CD4-positive, alpha-beta T cell treated with Interleukin-17A for 1 hour (primary cell): ENCODE measurements at regions not wholly inside any gene's neighbourhood (a gene's known extent, or its start where the extent isn't known, plus 50 kb on each side); places are given as distances from the start of the nearest gene placed in this dataset.
A peak's percentile ranks its signal among the peaks of the same experiment; 100 is the strongest.
"Not testable (repeated sequence)": the region's sequence is repeated elsewhere in the genome, so short reads cannot be mapped to it uniquely, and the experiment has no call there.

ENCODE experiments used
- DNase-seq: peaks from one replicate; pipeline ENCODE4 v3.0.0-alpha.2; 2020

DNA sequence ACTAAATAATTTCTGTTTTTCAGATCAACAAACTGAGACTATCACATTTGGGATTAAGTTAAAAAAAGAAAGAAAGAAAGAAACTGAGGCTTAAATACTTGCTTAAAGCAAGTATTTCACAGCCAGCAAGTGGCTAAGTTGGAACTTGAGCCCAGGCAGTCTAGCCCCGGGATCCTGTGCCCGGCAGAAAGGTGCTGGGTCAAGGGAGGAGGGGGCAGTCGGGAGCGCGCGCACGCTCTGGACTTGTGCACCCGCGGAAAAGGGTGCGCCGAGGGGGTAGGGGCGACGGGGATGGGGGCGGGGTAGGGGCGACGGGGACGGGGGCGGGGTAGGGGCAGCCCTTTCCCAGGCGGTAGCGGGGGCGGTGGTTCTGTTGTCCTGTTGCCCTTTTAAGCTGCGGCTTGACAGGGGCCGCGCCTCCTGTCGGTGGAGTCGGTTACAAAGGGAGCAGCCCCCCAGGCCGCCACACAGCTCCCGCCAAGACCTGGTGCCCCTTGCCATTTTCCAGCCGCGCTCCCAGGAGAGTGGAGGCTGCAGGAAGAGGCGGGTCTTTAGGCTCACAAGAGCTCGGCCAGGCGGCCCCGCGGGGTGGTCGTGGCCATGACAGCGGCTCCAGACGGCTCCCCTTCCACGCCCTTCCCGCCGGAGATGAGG lies 60.6 kb downstream of the GOLGA8T start:
- not testable (repeated sequence) for DNase-seq

DNA sequence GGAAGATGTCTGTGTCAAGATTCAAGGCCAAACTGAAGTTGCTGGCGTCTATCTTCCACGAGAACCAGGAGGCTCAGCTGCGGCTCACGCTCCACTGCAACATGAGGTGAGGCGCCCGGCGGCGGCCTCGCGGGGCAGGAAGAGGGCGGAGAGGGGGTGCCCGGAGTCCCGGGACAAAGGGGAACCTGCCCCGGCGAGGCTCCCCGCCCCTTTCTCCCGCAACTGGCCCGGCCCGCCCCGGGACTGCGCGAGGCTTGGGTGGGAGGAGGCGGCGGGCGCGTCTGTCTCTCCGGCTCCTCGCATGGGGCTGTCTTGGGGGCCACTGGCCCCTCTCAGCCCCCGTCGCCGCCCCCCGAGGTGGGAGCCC lies 61.1 kb downstream of the GOLGA8T start:
- peak; percentile 41 for DNase-seq

DNA sequence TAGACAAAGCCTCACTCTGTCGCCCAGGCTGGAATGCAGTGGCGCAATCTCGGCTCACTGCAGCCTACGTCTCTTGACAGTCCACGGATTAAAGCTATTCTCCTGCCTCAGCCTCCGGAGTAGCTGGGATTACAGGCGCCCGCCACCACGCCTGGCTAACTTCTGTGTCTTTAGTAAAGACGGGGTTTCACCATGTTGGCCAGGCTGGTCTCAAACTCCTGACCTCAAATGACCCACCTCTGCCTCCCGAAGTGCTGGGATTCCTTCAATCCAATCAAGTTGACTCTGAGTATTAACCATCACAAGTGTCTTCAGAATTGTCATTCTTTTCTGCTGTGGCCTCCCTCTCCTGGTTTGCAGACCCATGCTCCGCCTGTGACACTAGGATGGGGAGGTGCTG lies 61.9 kb downstream of the GOLGA8T start:
- DNase-seq = not testable (repeated sequence)

DNA sequence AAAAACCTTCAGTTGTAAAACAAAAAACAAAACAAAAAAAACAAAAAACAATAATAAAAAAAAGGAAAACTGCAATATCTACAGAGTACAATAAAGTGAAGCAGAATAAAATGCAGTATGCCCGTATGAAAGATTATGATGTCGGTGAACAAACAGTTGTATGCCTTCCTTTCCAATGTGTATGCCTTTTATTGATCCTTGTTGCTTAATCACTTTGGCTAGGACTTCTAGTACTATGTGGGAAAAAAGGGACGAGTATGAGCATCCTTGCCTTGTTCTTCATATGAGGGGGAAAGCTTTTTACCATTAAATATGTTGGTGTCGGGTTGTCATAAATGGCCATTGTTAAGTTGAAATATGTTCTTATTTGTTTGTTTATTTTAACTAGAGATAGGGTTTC lies 66.7 kb downstream of the GOLGA8T start:
- not testable (repeated sequence) for DNase-seq

DNA sequence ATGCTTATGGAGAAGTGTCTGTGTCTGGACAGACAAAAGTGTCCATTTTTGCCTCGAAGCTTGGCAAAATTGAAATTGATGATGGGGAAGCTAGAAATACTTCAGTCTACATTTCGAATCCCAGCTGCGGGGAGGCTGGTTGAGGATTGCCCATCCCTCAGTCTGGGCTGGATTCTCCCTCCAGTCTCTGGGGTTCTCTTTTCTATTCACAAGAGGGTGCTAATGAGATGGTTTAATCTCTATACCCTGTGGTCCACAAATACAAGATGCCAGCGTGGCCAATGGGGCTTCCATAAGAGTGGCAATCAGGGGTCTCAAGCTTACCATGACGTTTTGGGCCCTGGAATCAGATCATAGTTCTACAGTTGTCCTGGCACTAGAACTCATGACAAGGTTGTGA lies 78.9 kb downstream of the GOLGA8T start:
- not testable (repeated sequence) for DNase-seq

DNA sequence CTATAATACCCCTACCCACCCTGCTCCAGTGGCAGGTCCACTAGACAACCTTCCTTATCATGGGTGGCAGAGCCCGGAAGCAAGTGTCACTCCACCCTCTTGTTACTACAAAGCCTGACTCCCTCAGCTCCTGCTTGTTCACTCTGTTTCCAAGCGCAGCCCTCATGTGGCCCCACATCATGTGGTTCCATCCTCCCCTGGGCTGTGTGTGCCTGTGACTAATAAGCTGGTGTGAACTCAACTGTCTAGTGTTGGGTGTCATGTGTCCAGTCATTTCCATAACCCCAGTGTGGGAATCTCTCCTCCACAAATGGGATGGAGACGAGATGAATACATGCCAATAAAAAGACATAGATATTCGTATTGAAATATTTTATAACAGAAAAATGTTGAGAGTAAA lies 87.0 kb downstream of the GOLGA8T start:
- not testable (repeated sequence) for DNase-seq

DNA sequence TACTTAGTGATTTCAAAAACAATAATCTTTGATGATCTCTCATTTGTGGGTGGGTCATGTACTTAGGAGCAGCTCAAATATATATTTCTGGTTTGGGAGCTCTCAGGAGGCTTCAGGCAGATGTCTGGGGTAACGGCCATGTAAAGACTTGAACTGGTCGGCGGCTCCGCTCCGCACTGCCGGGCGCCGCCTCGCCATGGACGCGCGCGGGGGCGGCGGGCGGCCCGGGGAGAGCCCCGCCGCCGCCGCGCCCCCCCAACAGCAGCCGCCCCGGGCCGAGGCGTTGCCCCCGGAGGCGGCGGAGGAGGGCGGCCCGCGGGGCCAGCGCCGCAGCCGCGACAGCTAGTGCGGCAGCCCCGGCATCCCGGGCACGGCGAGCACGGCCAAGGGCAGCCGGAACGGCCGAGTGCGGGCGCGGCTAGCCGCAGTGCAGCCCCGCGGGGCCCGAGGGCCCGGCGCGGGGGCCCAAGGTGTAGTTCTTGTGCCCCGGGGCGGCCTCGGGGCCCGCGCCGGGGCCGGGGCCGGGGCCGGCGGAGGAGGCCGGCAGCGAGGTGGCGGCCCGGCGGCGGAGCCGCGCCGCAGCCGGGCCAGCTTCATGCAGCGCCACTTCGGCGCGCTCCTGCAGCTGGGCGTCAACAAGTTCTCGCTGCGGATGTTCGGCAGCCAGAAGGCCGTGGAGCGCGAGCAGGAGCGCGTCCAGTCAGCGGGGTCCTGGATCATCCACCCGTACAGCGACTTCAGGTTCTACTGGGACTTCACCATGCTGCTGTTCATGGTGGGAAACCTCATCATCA lies 88.1 kb downstream of the GOLGA8T start:
- not testable (repeated sequence) for DNase-seq

DNA sequence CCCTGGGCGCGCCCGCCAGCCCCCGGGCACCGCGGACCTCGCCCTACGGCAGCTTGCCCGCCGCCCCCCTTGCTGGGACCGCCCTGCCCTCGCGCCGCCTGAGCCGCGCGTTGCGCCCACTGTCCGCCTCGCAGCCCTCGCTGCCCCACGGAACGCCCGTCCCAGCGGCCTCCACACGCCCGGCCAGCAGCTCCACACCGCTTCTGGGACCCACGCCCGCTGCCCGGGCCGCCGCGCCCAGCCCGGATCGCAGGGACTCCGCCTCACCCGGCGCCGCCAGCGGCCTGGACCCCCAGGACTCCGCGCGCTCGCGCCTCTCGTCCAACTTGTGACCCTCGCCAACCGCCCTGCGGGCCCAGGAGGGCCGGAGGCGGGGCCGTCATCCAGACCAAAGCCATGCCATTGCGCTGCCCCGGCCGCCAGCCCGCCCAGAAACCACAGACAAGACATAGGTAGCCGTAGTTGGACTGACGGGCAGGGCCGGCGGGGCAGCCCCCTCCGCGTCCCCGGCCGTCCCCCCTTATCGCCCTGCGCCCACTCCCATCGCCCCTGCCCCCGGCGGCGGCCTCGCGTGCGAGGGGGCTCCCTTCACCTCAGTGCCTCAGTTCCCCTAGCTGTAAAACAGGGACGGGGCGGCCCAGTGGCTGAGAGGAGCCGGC lies 90.5 kb downstream of the GOLGA8T start:
- not testable (repeated sequence) for DNase-seq

DNA sequence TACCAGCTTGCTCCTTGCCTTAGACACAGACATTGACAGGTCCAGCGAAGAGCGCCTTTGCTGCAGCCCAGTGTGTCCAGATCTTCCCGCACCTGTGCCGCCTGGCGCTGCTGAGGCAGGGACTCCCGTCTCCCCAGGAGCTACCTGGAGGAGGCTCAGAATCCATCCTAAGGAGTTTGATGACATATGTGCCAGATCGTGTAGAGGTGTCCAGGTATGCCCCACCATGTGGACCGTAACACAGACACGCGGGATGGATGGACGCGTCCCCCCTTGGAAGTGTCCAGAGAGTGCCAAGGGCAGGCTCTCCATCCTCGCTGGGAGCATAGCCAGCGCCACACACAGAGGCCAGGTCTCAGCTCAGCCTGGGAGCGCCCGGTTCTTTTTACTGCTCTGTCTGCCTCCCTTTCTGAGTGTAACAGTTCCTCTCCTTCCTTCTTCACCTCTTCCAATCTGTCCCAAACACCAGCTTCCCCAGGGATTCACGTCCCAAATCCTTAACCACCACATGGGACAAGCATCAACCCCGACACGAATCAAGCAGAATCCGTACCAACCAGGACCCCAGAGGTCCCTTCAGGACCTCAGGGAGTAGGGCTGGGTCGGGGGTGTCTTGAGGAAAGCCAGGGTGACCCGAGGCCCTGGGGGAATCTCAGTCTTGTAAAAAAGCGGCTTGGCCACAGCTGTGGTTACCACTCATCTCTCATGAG lies 126.7 kb downstream of the GOLGA8T start:
- DNase-seq = not testable (repeated sequence)

DNA sequence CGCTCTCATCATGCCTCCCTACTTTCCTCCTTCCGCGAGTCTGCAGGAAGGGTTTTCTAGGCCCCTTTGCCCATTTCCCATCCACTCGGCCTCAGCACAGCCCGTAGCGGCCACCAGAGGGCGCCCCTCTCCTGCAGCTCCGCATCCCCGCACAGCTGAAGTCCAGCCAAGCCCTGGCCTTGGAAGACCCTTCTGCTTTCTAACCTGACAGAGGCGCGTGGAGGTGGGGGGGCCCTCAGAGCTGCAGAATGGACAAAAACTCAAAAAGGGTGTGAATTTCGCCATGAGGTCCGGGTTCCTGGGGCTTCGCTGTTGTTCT lies 127.2 kb downstream of the GOLGA8T start:
- DNase-seq = not testable (repeated sequence)

DNA sequence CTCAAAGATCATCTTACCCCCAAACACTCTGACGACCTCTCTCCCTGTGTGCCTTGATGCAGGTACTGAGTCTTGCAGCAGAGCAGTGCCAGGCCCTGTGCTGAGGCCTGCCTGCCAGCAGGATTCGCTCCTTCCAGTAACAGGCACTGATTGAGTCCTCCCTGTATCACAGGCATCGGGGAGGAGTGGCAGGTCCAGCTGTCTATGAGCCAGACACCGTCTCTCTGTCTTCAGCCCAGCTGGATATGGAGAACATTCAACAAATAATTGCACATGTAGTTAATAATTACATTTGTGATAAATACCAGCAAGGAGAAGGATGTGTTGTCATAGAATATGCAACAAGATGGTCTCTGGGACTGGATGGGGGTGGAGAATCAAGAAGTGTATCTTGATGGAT lies 129.1 kb downstream of the GOLGA8T start:
- DNase-seq = not testable (repeated sequence)

DNA sequence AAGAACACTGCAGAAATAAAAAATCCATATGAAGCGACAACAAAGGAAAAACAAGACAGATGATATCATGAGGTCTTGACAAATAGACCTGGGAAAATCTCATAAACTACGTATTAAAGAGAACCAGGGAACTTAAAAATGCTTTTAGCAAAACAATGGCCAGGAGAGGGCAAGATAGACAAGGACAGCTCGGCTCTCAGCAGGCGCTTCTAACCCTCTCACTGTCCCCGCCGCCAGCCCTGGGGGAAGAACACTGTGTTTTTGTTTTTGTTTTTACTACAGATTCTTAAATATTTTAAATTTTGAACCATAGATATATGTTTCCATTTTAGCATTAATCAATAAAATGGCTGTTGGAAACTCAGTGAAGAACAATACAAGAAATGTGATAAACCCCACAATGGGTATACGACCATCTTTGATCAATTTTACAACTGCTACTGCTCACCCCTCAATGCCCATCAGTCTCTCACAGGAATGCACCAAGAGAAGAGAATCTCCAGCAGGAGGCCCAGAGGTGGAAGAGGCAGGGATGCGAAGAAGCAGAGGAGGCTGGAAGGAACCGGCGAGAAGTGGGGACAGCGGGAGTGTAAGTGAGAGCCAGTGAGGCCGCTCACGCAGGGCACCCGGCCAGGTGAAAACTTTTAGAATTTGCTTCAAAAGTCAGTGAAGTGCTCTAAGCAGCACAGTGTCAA lies 98.0 kb downstream of the CHRFAM7A start:
- not testable (repeated sequence) for DNase-seq

DNA sequence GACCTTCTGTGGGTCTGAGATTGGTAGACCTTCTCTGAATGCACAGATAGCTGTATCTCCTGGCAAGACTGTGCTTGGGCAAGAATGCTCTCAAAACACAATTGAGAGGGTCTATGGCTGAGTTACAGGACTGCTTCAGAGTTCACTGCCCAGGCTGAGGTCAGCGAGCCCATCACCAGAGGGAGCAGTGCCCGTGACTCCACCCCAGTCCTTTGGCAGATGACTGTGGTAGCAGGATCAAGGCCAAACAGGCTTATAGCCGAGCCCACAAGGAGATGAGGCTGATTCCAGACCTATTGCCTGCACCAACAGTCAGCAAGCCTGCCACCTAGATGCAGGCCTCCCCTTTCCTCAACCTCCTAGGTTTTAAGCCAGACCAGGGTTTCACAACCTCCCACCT lies 89.4 kb downstream of the CHRFAM7A start:
- not testable (repeated sequence) for DNase-seq
